Liver (tissue), 3 donors: ENCODE measurements at regions not wholly inside any gene's neighbourhood (a gene's known extent, or its start where the extent isn't known, plus 50 kb on each side); places are given as distances from the start of the nearest gene placed in this dataset.

Experiments
- ATF3 ChIP-seq: IDR thresholded peaks from 2 replicates; pipeline ENCODE4 v1.6.1; 2016; ENCODE audit warnings: antibody characterized with exemption
- EGR1 ChIP-seq, 2 donors: IDR thresholded peaks; 2 replicates each; pipeline ENCODE4 v1.6.1; 2016 to 2018; ENCODE audit warnings: antibody characterized with exemption in 2 of 2, low read depth in 2 of 2
- FOXA1 ChIP-seq: IDR thresholded peaks from 2 replicates; pipeline ENCODE4 v1.6.1; 2016; ENCODE audit warnings: antibody characterized with exemption
- HNF4G ChIP-seq: IDR thresholded peaks from 2 replicates; pipeline ENCODE4 v1.6.1; 2016; ENCODE audit warnings: antibody characterized with exemption
- JUND ChIP-seq, 2 donors: IDR thresholded peaks; 2 replicates each; pipeline ENCODE4 v1.6.1; 2016; ENCODE audit warnings: antibody characterized with exemption in 2 of 2
- NR2F2 ChIP-seq: IDR thresholded peaks from 2 replicates; pipeline ENCODE4 v1.6.1; 2016; ENCODE audit warnings: antibody characterized with exemption
- RAD21 ChIP-seq, 2 donors: IDR thresholded peaks; 2 replicates each; pipeline ENCODE4 v1.6.1; 2016; ENCODE audit warnings: antibody characterized with exemption in 2 of 2, mild to moderate bottlenecking in 2 of 2
- REST ChIP-seq: IDR thresholded peaks from 2 replicates; pipeline ENCODE4 v1.6.1; 2016; ENCODE audit warnings: antibody characterized with exemption, mild to moderate bottlenecking
- RXRA ChIP-seq, 2 donors: IDR thresholded peaks; 2 replicates each; pipeline ENCODE4 v1.6.1; 2017 to 2018; ENCODE audit warnings: antibody characterized with exemption in 2 of 2, mild to moderate bottlenecking in 1 of 2
- SP1 ChIP-seq: IDR thresholded peaks from 2 replicates; pipeline ENCODE4 v1.6.1; 2018; ENCODE audit warnings: antibody characterized with exemption, mild to moderate bottlenecking
- TAF1 ChIP-seq: conservative IDR thresholded peaks from 2 replicates; pipeline ENCODE4 v1.6.1; 2016; ENCODE audit warnings: antibody characterized with exemption, mild to moderate bottlenecking
- TF ChIP-seq, protein P1 (sequence below): fragments of 150-350 bp; IDR thresholded peaks from 2 replicates; pipeline ENCODE4 v1.5.1; 2017; ENCODE audit warnings: improper control_type of control experiment, low read depth, low read length; ENCODE audit not compliant: missing input control
- TF ChIP-seq, protein P2 (sequence below): IDR thresholded peaks from 2 replicates; pipeline ENCODE4 v1.6.1; 2016; ENCODE audit warnings: antibody characterized with exemption
- TF ChIP-seq, protein P3 (sequence below): IDR thresholded peaks from 2 replicates; pipeline ENCODE4 v1.6.1; 2016; ENCODE audit warnings: antibody characterized with exemption
- donor health status: healthy.
- donor health status: healthy.

GRCh38 chr1:73789965-73790364 lies 408.0 kb downstream of the LRRIQ3 start:
- no peak for TF ChIP-seq RXRA (IDR thresholded peaks at IDR 0.05)
- TF ChIP-seq FOXA1, result no peak
- TF ChIP-seq, protein P1, sequence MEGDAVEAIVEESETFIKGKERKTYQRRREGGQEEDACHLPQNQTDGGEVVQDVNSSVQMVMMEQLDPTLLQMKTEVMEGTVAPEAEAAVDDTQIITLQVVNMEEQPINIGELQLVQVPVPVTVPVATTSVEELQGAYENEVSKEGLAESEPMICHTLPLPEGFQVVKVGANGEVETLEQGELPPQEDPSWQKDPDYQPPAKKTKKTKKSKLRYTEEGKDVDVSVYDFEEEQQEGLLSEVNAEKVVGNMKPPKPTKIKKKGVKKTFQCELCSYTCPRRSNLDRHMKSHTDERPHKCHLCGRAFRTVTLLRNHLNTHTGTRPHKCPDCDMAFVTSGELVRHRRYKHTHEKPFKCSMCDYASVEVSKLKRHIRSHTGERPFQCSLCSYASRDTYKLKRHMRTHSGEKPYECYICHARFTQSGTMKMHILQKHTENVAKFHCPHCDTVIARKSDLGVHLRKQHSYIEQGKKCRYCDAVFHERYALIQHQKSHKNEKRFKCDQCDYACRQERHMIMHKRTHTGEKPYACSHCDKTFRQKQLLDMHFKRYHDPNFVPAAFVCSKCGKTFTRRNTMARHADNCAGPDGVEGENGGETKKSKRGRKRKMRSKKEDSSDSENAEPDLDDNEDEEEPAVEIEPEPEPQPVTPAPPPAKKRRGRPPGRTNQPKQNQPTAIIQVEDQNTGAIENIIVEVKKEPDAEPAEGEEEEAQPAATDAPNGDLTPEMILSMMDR, result no peak
- TF ChIP-seq EGR1 (IDR thresholded peaks at IDR 0.05; ENCODE audit: low read depth in 2 of 2), result no peak
- no peak for TF ChIP-seq HNF4G
- TF ChIP-seq, protein P2, sequence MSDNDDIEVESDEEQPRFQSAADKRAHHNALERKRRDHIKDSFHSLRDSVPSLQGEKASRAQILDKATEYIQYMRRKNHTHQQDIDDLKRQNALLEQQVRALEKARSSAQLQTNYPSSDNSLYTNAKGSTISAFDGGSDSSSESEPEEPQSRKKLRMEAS, result no peak
- no peak for TF ChIP-seq TAF1
- no peak for TF ChIP-seq SP1
- no peak for TF ChIP-seq RAD21 (IDR thresholded peaks at IDR 0.05)
- TF ChIP-seq, protein P3, sequence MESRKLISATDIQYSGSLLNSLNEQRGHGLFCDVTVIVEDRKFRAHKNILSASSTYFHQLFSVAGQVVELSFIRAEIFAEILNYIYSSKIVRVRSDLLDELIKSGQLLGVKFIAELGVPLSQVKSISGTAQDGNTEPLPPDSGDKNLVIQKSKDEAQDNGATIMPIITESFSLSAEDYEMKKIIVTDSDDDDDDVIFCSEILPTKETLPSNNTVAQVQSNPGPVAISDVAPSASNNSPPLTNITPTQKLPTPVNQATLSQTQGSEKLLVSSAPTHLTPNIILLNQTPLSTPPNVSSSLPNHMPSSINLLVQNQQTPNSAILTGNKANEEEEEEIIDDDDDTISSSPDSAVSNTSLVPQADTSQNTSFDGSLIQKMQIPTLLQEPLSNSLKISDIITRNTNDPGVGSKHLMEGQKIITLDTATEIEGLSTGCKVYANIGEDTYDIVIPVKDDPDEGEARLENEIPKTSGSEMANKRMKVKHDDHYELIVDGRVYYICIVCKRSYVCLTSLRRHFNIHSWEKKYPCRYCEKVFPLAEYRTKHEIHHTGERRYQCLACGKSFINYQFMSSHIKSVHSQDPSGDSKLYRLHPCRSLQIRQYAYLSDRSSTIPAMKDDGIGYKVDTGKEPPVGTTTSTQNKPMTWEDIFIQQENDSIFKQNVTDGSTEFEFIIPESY, result no peak
- TF ChIP-seq JUND (IDR thresholded peaks at IDR 0.05), result no peak
- TF ChIP-seq ATF3, result no peak
- TF ChIP-seq REST, result no peak
- no peak for TF ChIP-seq NR2F2
